NCI-H345 treated with DMSO at 0.1 percent for 48 hours (cell line): ENCODE measurements at regions not wholly inside any gene's neighbourhood (a gene's known extent, or its start where the extent isn't known, plus 50 kb on each side); places are given as distances from the start of the nearest gene placed in this dataset.
"Not testable (repeated sequence)": the region's sequence is repeated elsewhere in the genome, so short reads cannot be mapped to it uniquely, and the experiment has no call there.

Source experiments
- DNase-seq: peaks from one replicate; lab custom pipeline; 2025; ENCODE audit not compliant: unreplicated experiment; lab: John Stamatoyannopoulos, UW

- no peak for DNase-seq
These were observed 51.2 kb upstream of the PRR5 start for GRCh38 chr22:44650806-44651205.

GRCh38 chr22:44648821-44649565 is 53.0 kb upstream of the PRR5 start:
- no peak for DNase-seq

GRCh38 chr22:44648085-44648820 is 53.8 kb upstream of the PRR5 start:
- no peak for DNase-seq

GRCh38 chr22:44647141-44647540 is 54.9 kb upstream of the PRR5 start:
- no peak for DNase-seq

- no peak for DNase-seq
These were observed 55.3 kb upstream of the PRR5 start for GRCh38 chr22:44646668-44647067.

GRCh38 chr22:44646141-44646540 is 55.9 kb upstream of the PRR5 start:
- no peak for DNase-seq

- DNase-seq, result no peak
These were observed 56.5 kb upstream of the PRR5 start for GRCh38 chr22:44645531-44645930.

- peak; percentile 38 for DNase-seq
These were observed 56.9 kb upstream of the PRR5 start for GRCh38 chr22:44645083-44645482.

- DNase-seq, result not testable (repeated sequence)
These were observed 58.4 kb upstream of the PRR5 start for GRCh38 chr22:44643526-44644101.

GRCh38 chr22:44642096-44642644 is 59.8 kb upstream of the PRR5 start:
- no peak for DNase-seq

- no peak for DNase-seq
These were observed 61.3 kb upstream of the PRR5 start for GRCh38 chr22:44640618-44641155.

GRCh38 chr22:44639891-44640617 is 62.0 kb upstream of the PRR5 start:
- DNase-seq, result no peak

GRCh38 chr22:44638971-44639760 is 62.8 kb upstream of the PRR5 start:
- DNase-seq, result no peak

- not testable (repeated sequence) for DNase-seq
These were observed 65.3 kb upstream of the PRR5 start for GRCh38 chr22:44636502-44637206.

GRCh38 chr22:44635567-44635966 is 66.4 kb upstream of the PRR5 start:
- not testable (repeated sequence) for DNase-seq

GRCh38 chr22:44634426-44635321 is 67.3 kb upstream of the PRR5 start:
- DNase-seq, result no peak

- no peak for DNase-seq
These were observed 68.4 kb upstream of the PRR5 start for GRCh38 chr22:44633647-44634046.
